ENCODE measurements at regions not wholly inside any gene's neighbourhood (a gene's known extent, or its start where the extent isn't known, plus 50 kb on each side); places are given as distances from the start of the nearest gene placed in this dataset.

DNA sequence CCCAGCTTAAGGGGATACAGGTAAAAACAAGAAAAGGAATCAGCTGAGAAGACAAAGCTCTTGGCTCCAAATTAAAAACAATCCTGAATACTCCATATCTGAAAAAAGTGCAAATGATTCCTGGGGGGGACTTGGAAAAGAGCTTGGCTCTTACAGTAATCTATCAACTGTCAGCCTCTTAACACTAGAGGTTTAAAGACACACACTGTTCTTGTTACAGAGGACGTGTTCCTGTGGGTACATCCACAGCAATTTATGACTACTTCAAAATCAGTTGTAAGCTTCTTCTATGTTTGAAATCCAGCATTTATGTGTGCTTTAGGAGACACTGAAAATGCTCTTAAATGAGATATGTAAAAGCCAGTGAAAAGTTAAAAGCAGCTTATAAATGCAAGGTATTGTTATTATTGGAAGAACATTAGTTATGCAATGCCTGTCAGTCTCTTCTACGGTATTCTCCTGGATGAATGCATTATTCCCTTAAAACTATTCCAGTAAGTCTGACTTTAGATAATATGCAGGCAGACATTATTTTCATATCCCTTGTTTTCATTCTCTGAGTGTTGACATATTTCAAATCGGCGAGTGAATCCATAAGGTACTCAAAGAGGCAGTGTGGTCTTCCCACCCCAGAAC is 408.4 kb upstream of the ADAMTS9 start:
- no peak for DNase-seq
- Histone ChIP-seq H3K79me1 (replicated peaks; ENCODE audit: low read length, poor library complexity, severe bottlenecking) (no peaks in the 10 kb centered on the region), H2AFZ (ENCODE audit: low read depth, low read length) (no peak overlapping the region), H3K27me3 (ENCODE audit: control insufficient read depth in 1 of 2, insufficient read depth in 1 of 2, low read length in 2 of 2) (no peaks in the 10 kb centered on the region), H2AK5ac (ENCODE audit: low read length, severe bottlenecking) (no peak overlapping the region), H3K23ac (ENCODE audit: low read length in 2 of 2) (no peak overlapping the region), H3K9ac (ENCODE audit: low read length) (no peak overlapping the region), H2BK120ac (ENCODE audit: low read depth, low read length) (no peak overlapping the region), H4K91ac (ENCODE audit: low read length) (no peak overlapping the region), H2BK12ac (ENCODE audit: low read length in 2 of 2) (no peak overlapping the region), H2BK15ac (ENCODE audit: low read depth, poor library complexity, severe bottlenecking) (no peak overlapping the region), H3K9me3 (ENCODE audit: control insufficient read depth, low read length) (no peaks in the 10 kb centered on the region), H3K18ac (ENCODE audit: low read depth in 1 of 2, low read length in 2 of 2) (no peak overlapping the region), H3K4me1 (ENCODE audit: control insufficient read depth, insufficient read depth, low read depth, low read length) (no peaks in the 10 kb centered on the region), H3K14ac (ENCODE audit: low read length in 2 of 2) (no peak overlapping the region), H3K4me2 (ENCODE audit: low read length, poor library complexity, severe bottlenecking) (no peak overlapping the region), H3K4me3 (ENCODE audit: insufficient read depth in 1 of 2, low read depth in 1 of 2, low read length in 2 of 2) (no peak overlapping the region), H4K8ac (ENCODE audit: low read length) (no peak overlapping the region), H3K36me3 (ENCODE audit: control insufficient read depth in 1 of 2, insufficient read depth in 2 of 2, low read depth in 1 of 2, low read length in 2 of 2) (no peaks in the 10 kb centered on the region), H2BK5ac (ENCODE audit: low read depth, low read length, poor library complexity, severe bottlenecking) (no peak overlapping the region), H3K27ac (ENCODE audit: low read length, poor library complexity, severe bottlenecking) (no peak overlapping the region), H3K4ac (ENCODE audit: low read depth in 1 of 2, low read length in 2 of 2) (no peak overlapping the region)
- 89% methylated on average over 3 of the region's 4 CpGs for WGBS

DNA sequence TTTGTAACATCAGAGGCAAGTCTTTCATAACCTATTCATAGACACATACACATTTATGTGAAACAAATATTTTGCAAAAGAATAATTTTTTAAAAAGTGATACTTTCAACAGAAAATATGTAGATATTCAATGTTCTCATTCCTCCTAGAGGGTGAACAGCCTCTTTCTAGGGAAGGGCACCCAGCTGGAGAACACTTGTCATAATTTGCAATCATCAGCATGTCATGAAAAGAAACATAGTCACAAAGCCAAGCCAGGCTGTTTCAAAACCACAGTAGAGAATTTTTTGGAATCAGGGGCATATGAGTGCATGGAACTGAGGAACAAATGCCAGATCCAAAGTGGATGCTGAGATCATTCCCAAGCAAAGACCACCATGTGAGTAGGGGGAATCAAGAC is 406.9 kb upstream of the ADAMTS9 start:
- no peak overlapping the region for H2BK5ac ChIP-seq (ENCODE audit: low read depth, low read length, poor library complexity, severe bottlenecking)
- no peak overlapping the region for H4K8ac ChIP-seq (ENCODE audit: low read length)
- no peak overlapping the region for H2BK120ac ChIP-seq (ENCODE audit: low read depth, low read length)
- H3K14ac ChIP-seq (ENCODE audit: low read length in 2 of 2), result no peak overlapping the region
- H3K79me1 ChIP-seq (replicated peaks; ENCODE audit: low read length, poor library complexity, severe bottlenecking), result no peaks in the 10 kb centered on the region
- no peak overlapping the region for H3K23ac ChIP-seq (ENCODE audit: low read length in 2 of 2)
- H3K9me3 ChIP-seq (ENCODE audit: control insufficient read depth, low read length), result no peaks in the 10 kb centered on the region
- H3K4me1 ChIP-seq (ENCODE audit: control insufficient read depth, insufficient read depth, low read depth, low read length), result no peaks in the 10 kb centered on the region
- no peak overlapping the region for H3K4me3 ChIP-seq (ENCODE audit: insufficient read depth in 1 of 2, low read depth in 1 of 2, low read length in 2 of 2)
- no peak overlapping the region for H3K27ac ChIP-seq (ENCODE audit: low read length, poor library complexity, severe bottlenecking)
- H3K4me2 ChIP-seq (ENCODE audit: low read length, poor library complexity, severe bottlenecking), result no peak overlapping the region
- H3K4ac ChIP-seq (ENCODE audit: low read depth in 1 of 2, low read length in 2 of 2), result no peak overlapping the region
- H2BK12ac ChIP-seq (ENCODE audit: low read length in 2 of 2), result no peak overlapping the region
- no peak for DNase-seq
- H2AFZ ChIP-seq (ENCODE audit: low read depth, low read length), result no peak overlapping the region
- H3K9ac ChIP-seq (ENCODE audit: low read length), result no peak overlapping the region
- H2BK15ac ChIP-seq (ENCODE audit: low read depth, poor library complexity, severe bottlenecking), result no peak overlapping the region
- H3K27me3 ChIP-seq (ENCODE audit: control insufficient read depth in 1 of 2, insufficient read depth in 1 of 2, low read length in 2 of 2), result no peaks in the 10 kb centered on the region
- no peaks in the 10 kb centered on the region for H3K36me3 ChIP-seq (ENCODE audit: control insufficient read depth in 1 of 2, insufficient read depth in 2 of 2, low read depth in 1 of 2, low read length in 2 of 2)
- no peak overlapping the region for H4K91ac ChIP-seq (ENCODE audit: low read length)
- peak overlapping the region in 1 of 2 experiments; percentile 40 for H3K18ac ChIP-seq (ENCODE audit: low read depth in 1 of 2, low read length in 2 of 2)
- no peak overlapping the region for H2AK5ac ChIP-seq (ENCODE audit: low read length, severe bottlenecking)

DNA sequence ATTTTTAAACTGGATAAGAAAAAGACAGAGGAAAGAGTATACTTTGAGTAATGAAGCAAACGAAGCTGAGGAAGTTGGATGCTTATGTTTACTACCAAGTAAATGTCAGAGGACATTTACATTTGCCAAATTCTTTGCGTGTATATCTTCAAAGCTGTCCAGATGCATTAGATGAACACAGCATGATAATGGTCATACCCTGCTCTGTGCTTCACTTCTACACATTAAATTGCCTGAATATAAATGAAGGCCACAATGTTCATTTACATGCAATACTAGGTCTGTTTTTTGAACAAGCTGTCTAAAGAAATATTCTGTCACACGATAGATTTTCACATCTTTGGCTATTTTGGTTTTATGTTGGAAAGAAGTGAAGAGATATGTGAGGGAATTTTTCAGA is 405.8 kb upstream of the ADAMTS9 start:
- H3K79me1 ChIP-seq (replicated peaks; ENCODE audit: low read length, poor library complexity, severe bottlenecking), result no peaks in the 10 kb centered on the region
- H3K9me3 ChIP-seq (ENCODE audit: control insufficient read depth, low read length), result no peaks in the 10 kb centered on the region
- no peak overlapping the region for H2BK120ac ChIP-seq (ENCODE audit: low read depth, low read length)
- H2BK12ac ChIP-seq (ENCODE audit: low read length in 2 of 2), result no peak overlapping the region
- H3K18ac ChIP-seq (ENCODE audit: low read depth in 1 of 2, low read length in 2 of 2), result no peak overlapping the region
- no peak overlapping the region for H3K27ac ChIP-seq (ENCODE audit: low read length, poor library complexity, severe bottlenecking)
- H4K8ac ChIP-seq (ENCODE audit: low read length), result no peak overlapping the region
- H2AFZ ChIP-seq (ENCODE audit: low read depth, low read length), result no peak overlapping the region
- H3K36me3 ChIP-seq (ENCODE audit: control insufficient read depth in 1 of 2, insufficient read depth in 2 of 2, low read depth in 1 of 2, low read length in 2 of 2), result no peaks in the 10 kb centered on the region
- H3K23ac ChIP-seq (ENCODE audit: low read length in 2 of 2), result no peak overlapping the region
- no peak overlapping the region for H3K9ac ChIP-seq (ENCODE audit: low read length)
- no peaks in the 10 kb centered on the region for H3K4me1 ChIP-seq (ENCODE audit: control insufficient read depth, insufficient read depth, low read depth, low read length)
- no peak overlapping the region for H3K4me2 ChIP-seq (ENCODE audit: low read length, poor library complexity, severe bottlenecking)
- DNase-seq, result peak; percentile 13
- H2BK5ac ChIP-seq (ENCODE audit: low read depth, low read length, poor library complexity, severe bottlenecking), result no peak overlapping the region
- H4K91ac ChIP-seq (ENCODE audit: low read length), result no peak overlapping the region
- H3K27me3 ChIP-seq (ENCODE audit: control insufficient read depth in 1 of 2, insufficient read depth in 1 of 2, low read length in 2 of 2), result no peaks in the 10 kb centered on the region
- no peak overlapping the region for H3K4ac ChIP-seq (ENCODE audit: low read depth in 1 of 2, low read length in 2 of 2)
- no peak overlapping the region for H2BK15ac ChIP-seq (ENCODE audit: low read depth, poor library complexity, severe bottlenecking)
- no peak overlapping the region for H3K14ac ChIP-seq (ENCODE audit: low read length in 2 of 2)
- no peak overlapping the region for H2AK5ac ChIP-seq (ENCODE audit: low read length, severe bottlenecking)
- no peak overlapping the region for H3K4me3 ChIP-seq (ENCODE audit: insufficient read depth in 1 of 2, low read depth in 1 of 2, low read length in 2 of 2)
- 54% methylated on average over 3 of the region's 3 CpGs for WGBS

DNA sequence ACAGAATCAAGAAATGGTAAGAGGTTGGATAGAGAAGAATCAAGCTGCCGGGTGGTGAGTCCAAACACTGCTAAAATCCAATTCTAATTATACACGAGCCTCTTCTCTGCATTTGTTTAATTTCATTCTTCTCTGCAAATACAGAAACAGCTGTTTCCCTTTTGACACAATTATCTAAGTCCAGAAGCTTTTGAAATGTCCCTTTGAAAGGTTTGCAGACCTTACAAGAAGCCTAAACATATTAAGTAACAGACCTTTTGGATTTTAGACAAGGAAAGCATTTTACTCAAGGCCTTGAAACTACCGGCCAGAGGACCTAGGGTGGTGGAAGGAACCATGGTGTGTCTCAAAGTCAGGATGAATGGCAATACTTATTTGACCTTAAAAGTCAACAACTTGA is 403.8 kb upstream of the ADAMTS9 start:
- Histone ChIP-seq H4K8ac (ENCODE audit: low read length) (no peak overlapping the region), H3K4me3 (ENCODE audit: insufficient read depth in 1 of 2, low read depth in 1 of 2, low read length in 2 of 2) (no peak overlapping the region), H3K14ac (ENCODE audit: low read length in 2 of 2) (no peak overlapping the region), H3K4me1 (ENCODE audit: control insufficient read depth, insufficient read depth, low read depth, low read length) (no peaks in the 10 kb centered on the region), H2AFZ (ENCODE audit: low read depth, low read length) (no peak overlapping the region), H3K23ac (ENCODE audit: low read length in 2 of 2) (no peak overlapping the region), H2BK12ac (ENCODE audit: low read length in 2 of 2) (no peak overlapping the region), H2BK120ac (ENCODE audit: low read depth, low read length) (no peak overlapping the region), H2BK15ac (ENCODE audit: low read depth, poor library complexity, severe bottlenecking) (no peak overlapping the region), H3K9ac (ENCODE audit: low read length) (no peak overlapping the region), H4K91ac (ENCODE audit: low read length) (no peak overlapping the region), H3K79me1 (replicated peaks; ENCODE audit: low read length, poor library complexity, severe bottlenecking) (no peaks in the 10 kb centered on the region), H3K27ac (ENCODE audit: low read length, poor library complexity, severe bottlenecking) (no peak overlapping the region), H3K4ac (ENCODE audit: low read depth in 1 of 2, low read length in 2 of 2) (no peak overlapping the region), H3K27me3 (ENCODE audit: control insufficient read depth in 1 of 2, insufficient read depth in 1 of 2, low read length in 2 of 2) (no peaks in the 10 kb centered on the region), H3K9me3 (ENCODE audit: control insufficient read depth, low read length) (no peaks in the 10 kb centered on the region), H3K18ac (ENCODE audit: low read depth in 1 of 2, low read length in 2 of 2) (no peak overlapping the region), H2AK5ac (ENCODE audit: low read length, severe bottlenecking) (no peak overlapping the region), H2BK5ac (ENCODE audit: low read depth, low read length, poor library complexity, severe bottlenecking) (no peak overlapping the region), H3K4me2 (ENCODE audit: low read length, poor library complexity, severe bottlenecking) (no peak overlapping the region), H3K36me3 (ENCODE audit: control insufficient read depth in 1 of 2, insufficient read depth in 2 of 2, low read depth in 1 of 2, low read length in 2 of 2) (no peaks in the 10 kb centered on the region)
- DNase-seq, result no peak
- 66% methylated on average over 3 of the region's 3 CpGs for WGBS
